ENCODE measurements at regions not wholly inside any gene's neighbourhood (a gene's known extent, or its start where the extent isn't known, plus 50 kb on each side); places are given as distances from the start of the nearest gene placed in this dataset.

DNA sequence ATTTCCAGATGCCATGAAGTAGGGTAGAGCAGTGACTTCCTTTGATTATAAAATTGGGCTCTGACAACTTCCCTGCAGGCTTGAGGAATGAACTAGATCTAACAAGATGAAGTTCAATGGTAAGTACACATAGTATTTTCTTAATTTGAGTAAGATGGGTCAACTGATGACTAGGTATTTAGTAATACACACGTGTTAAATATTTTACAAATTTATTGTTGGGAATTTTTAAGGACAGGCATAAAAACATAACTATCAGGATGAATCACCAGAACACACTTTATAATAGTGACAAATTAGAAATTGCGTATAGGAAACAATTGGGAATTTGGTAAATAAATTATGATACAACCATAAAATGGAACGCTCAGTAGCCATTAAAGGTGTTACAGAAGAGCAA is 762.4 kb upstream of the SLC35B3 start:
- no TSS peak for BruUV-seq (replicated peaks)
- Histone ChIP-seq H3K9me3 (replicated peaks; ENCODE audit: control insufficient read depth, insufficient read depth, low read length) (no peaks in the 10 kb centered on the region), H2AFZ (ENCODE audit: low read depth, low read length) (no peak overlapping the region), H4K20me1 (replicated peaks; ENCODE audit: control insufficient read depth, extremely low read depth, insufficient read depth, low read length) (no peaks in the 10 kb centered on the region), H3K36me3 (ENCODE audit: control insufficient read depth in 2 of 2, extremely low read depth in 1 of 2, insufficient read depth in 2 of 2, low read length in 2 of 2) (no peaks in the 10 kb centered on the region), H3K4me2 (ENCODE audit: insufficient read depth, low read length) (no peak overlapping the region), H3K27me3 (ENCODE audit: control insufficient read depth in 2 of 2, insufficient read depth in 2 of 2, low read length in 2 of 2) (no peaks in the 10 kb centered on the region), H3K27ac (ENCODE audit: insufficient read depth, low read depth, low read length) (no peak overlapping the region), H3K9me1 (replicated peaks; ENCODE audit: control insufficient read depth, extremely low read depth, insufficient read depth, low read length) (no peaks in the 10 kb centered on the region), H3K79me2 (ENCODE audit: control insufficient read depth, insufficient read depth, low read length) (no peaks in the 10 kb centered on the region), H3K4me3 (replicated peaks in 1 of 3; ENCODE audit: insufficient read depth in 1 of 3, low read depth in 1 of 3, low read length in 3 of 3) (no peak overlapping the region), H3K4me1 (ENCODE audit: control insufficient read depth, extremely low read depth, insufficient read depth, low read length) (no peaks in the 10 kb centered on the region), H3K9ac (replicated peaks; ENCODE audit: extremely low read depth, insufficient read depth, low read length) (no peak overlapping the region)
- no peak for DNase-seq (ENCODE audit: low read depth, low spot score)
- CTCF ChIA-PET: no interaction called here
- dilution Hi-C loops (cut with MboI; ENCODE audit: extremely low pct_ligation_motif_present, low sequenced_read_pairs) (no loop called here), intact Hi-C loops (cut with micrococcal nuclease) (loop anchor here (5.0 kb wide), 1 partner anchor 130 kb away; no protein-coding TSS in a partner anchor)
- POLR2A ChIA-PET: no interaction called here
- FAIRE-seq: no peak
- TF ChIP-seq GATA2 (IDR thresholded peaks at IDR 0.05; ENCODE audit: insufficient read depth, insufficient read length, low read depth, low read length) (no peak), EZH2 (IDR thresholded peaks at IDR 0.05; ENCODE audit: borderline replicate concordance, low read depth, low read length, severe bottlenecking) (no peak), MYC (IDR thresholded peaks at IDR 0.05; ENCODE audit: low read depth, low read length) (no peak), JUN (IDR thresholded peaks at IDR 0.05; ENCODE audit: borderline replicate concordance, insufficient read depth, insufficient read length, low read depth) (no peak), POLR2A (IDR thresholded peaks at IDR 0.05; ENCODE audit: low read depth, low read length) (no peak), FOS (IDR thresholded peaks at IDR 0.05; ENCODE audit: borderline replicate concordance, insufficient read depth, low read length) (no peak), POLR2AphosphoS5 (IDR thresholded peaks at IDR 0.05; ENCODE audit: insufficient read depth, low read depth, low read length) (no peak)
- TF ChIP-seq, protein P1, sequence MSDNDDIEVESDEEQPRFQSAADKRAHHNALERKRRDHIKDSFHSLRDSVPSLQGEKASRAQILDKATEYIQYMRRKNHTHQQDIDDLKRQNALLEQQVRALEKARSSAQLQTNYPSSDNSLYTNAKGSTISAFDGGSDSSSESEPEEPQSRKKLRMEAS (IDR thresholded peaks at IDR 0.05; ENCODE audit: insufficient read depth, insufficient read length): no peak
- TF ChIP-seq, protein P2, sequence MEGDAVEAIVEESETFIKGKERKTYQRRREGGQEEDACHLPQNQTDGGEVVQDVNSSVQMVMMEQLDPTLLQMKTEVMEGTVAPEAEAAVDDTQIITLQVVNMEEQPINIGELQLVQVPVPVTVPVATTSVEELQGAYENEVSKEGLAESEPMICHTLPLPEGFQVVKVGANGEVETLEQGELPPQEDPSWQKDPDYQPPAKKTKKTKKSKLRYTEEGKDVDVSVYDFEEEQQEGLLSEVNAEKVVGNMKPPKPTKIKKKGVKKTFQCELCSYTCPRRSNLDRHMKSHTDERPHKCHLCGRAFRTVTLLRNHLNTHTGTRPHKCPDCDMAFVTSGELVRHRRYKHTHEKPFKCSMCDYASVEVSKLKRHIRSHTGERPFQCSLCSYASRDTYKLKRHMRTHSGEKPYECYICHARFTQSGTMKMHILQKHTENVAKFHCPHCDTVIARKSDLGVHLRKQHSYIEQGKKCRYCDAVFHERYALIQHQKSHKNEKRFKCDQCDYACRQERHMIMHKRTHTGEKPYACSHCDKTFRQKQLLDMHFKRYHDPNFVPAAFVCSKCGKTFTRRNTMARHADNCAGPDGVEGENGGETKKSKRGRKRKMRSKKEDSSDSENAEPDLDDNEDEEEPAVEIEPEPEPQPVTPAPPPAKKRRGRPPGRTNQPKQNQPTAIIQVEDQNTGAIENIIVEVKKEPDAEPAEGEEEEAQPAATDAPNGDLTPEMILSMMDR (IDR thresholded peaks at IDR 0.05; ENCODE audit: extremely low read depth in 1 of 2, insufficient read depth in 1 of 2, low read depth in 1 of 2, low read length in 2 of 2): no peak
